Lung (tissue), 11 donors: ENCODE measurements at regions not wholly inside any gene's neighbourhood (a gene's known extent, or its start where the extent isn't known, plus 50 kb on each side); places are given as distances from the start of the nearest gene placed in this dataset.
A peak's percentile ranks its signal among the peaks of the same experiment; 100 is the strongest.

Experiments used
- ATAC-seq: fragments of 200-7000 bp; cut with Tn5 transposase; one replicate; pipeline ENCODE4 v1.9.1; 2020; ENCODE audit warnings: moderate number of reproducible peaks; ENCODE audit not compliant: insufficient read depth, low FRiP score
- DNase-seq, 3 donors: peaks; one replicate each; pipeline ENCODE4 v3.0.0-alpha.2; 2013 to 2017
- H3K27ac ChIP-seq, 2 donors: one replicate each; pipeline ENCODE4 v1.5.1; 2013; ENCODE audit warnings: mild to moderate bottlenecking in 2 of 2, moderate library complexity in 2 of 2, control low read depth in 1 of 2, inconsistent platforms in 1 of 2, low read depth in 1 of 2, low read length in 1 of 2
- H3K27me3 ChIP-seq, 3 donors: one replicate each; pipeline ENCODE4 v1.5.1; 2013; ENCODE audit warnings: low read length in 2 of 3; ENCODE audit not compliant: control insufficient read depth in 3 of 3, insufficient read depth in 3 of 3
- H3K36me3 ChIP-seq, 4 donors: one replicate each; pipeline ENCODE4 v1.5.1; 2013; ENCODE audit warnings: low read length in 4 of 4, mild to moderate bottlenecking in 1 of 4, moderate library complexity in 1 of 4; ENCODE audit not compliant: control insufficient read depth in 4 of 4, insufficient read depth in 4 of 4
- H3K4me1 ChIP-seq, 5 donors: one replicate each; pipeline ENCODE4 v1.5.1; 2013; ENCODE audit warnings: low read length in 5 of 5, mild to moderate bottlenecking in 2 of 5, moderate library complexity in 1 of 5; ENCODE audit not compliant: control insufficient read depth in 5 of 5, insufficient read depth in 5 of 5
- H3K4me3 ChIP-seq: one replicate; pipeline ENCODE4 v1.5.1; 2013; ENCODE audit warnings: mild to moderate bottlenecking, control low read depth, moderate library complexity
- H3K9ac ChIP-seq, 2 donors: one replicate each; pipeline ENCODE4 v1.5.1; 2013; ENCODE audit warnings: low read length in 2 of 2, control low read depth in 1 of 2; ENCODE audit not compliant: insufficient read depth in 1 of 2
- H3K9me3 ChIP-seq, 4 donors: one replicate each; pipeline ENCODE4 v1.5.1; 2013; ENCODE audit warnings: low read length in 3 of 4, mild to moderate bottlenecking in 1 of 4, moderate library complexity in 1 of 4; ENCODE audit not compliant: control insufficient read depth in 4 of 4, insufficient read depth in 3 of 4
- CTCF ChIP-seq: IDR thresholded peaks from 2 replicates; pipeline ENCODE4 v1.5.1; 2012; ENCODE audit warnings: mild to moderate bottlenecking; ENCODE audit errors: control extremely low read depth, extremely low read depth
- WGBS, 2 donors: extraction: QIAGEN DNeasy Blood & Tissue Kit; methylation state at CpG; one replicate each; pipeline ENCODE4 v1.1.7; 2013; 5-methylcytosine and 5-hydroxymethylcytosine counted together
- donor health status: control.
- donor health status: control.
- donor health status: Bipolar disorder and iron deficiency.
- donor health status: healthy.
- donor health status: DM: yes; HTN: yes; CAD: no.

GRCh38 chr11:116073854-116074837, 569.9 kb upstream of the CADM1 start:
- ATAC-seq = no peak
- H3K4me1 ChIP-seq = peaks cover 0 to 7% (median 0%) of the 10 kb centered on the region in 5 donors
- no peaks in the 10 kb centered on the region for H3K27me3 ChIP-seq
- WGBS, 2 donors = 70 to 77% methylated on average over 18 of the region's 18 CpGs
- no peak for TF ChIP-seq CTCF
- no peak overlapping the region for H3K9ac ChIP-seq
- H3K4me3 ChIP-seq = no peak overlapping the region
- H3K36me3 ChIP-seq = no peaks in the 10 kb centered on the region
- DNase-seq = peak in 1 of 3 donors; percentile 14
- no peaks in the 10 kb centered on the region for H3K9me3 ChIP-seq
- H3K27ac ChIP-seq = no peak overlapping the region

- ATAC-seq (no peak), DNase-seq (no peak)
- Histone ChIP-seq H3K9me3 (no peaks in the 10 kb centered on the region), H3K27ac (no peak overlapping the region), H3K27me3 (no peaks in the 10 kb centered on the region), H3K9ac (no peak overlapping the region), H3K36me3 (no peaks in the 10 kb centered on the region), H3K4me3 (no peak overlapping the region), H3K4me1 (peaks cover 0 to 7% (median 0%) of the 10 kb centered on the region in 5 donors)
- no peak for TF ChIP-seq CTCF
- WGBS, 2 donors = 84 to 87% methylated on average over 16 of the region's 16 CpGs
Observed at GRCh38 chr11:116072601-116073410, 568.6 kb upstream of the CADM1 start.

- Histone ChIP-seq H3K27me3 (no peaks in the 10 kb centered on the region), H3K9ac (no peak overlapping the region), H3K27ac (no peak overlapping the region), H3K9me3 (no peaks in the 10 kb centered on the region), H3K36me3 (no peaks in the 10 kb centered on the region), H3K4me1 (peaks cover 0 to 7% (median 0%) of the 10 kb centered on the region in 5 donors), H3K4me3 (no peak overlapping the region)
- TF ChIP-seq CTCF = no peak
- no peak for ATAC-seq
- DNase-seq = no peak
- WGBS, 2 donors = 80 to 85% methylated on average over 4 of the region's 4 CpGs
Observed at GRCh38 chr11:116072133-116072532, 567.9 kb upstream of the CADM1 start.
